HG02852 (cell line): ENCODE measurements at regions not wholly inside any gene's neighbourhood (a gene's known extent, or its start where the extent isn't known, plus 50 kb on each side); places are given as distances from the start of the nearest gene placed in this dataset.
"Not testable (repeated sequence)": the region's sequence is repeated elsewhere in the genome, so short reads cannot be mapped to it uniquely, and the experiment has no call there.

Experiments
- ATAC-seq: cut with Tn5 transposase; IDR thresholded peaks from one replicate; pipeline ENCODE4 v1.9.1; 2021; ENCODE audit warnings: mild to moderate bottlenecking, moderate library complexity; ENCODE audit not compliant: unreplicated experiment

DNA sequence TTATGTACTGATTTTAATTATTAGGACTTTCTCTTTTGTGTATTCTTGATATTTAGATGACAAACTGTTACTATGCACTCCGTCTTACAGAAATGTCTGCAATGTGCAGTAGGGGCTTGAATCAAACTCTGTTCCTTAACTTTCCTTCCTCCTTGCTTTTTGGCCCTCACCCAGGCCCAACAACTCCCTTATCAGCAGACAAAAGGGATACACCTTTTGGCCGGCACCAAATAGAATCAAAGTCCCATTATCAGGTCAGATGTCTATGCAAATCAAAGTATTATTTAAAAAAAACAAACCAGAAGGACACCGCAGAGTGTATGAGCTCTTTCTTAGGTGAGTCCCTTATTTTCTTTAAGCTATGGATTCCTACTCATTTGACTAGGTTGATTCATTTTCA is 116.3 kb upstream of the SERPINE2 start:
- no peak for ATAC-seq

GRCh38 chr2:224151680-224152310 is 112.7 kb upstream of the SERPINE2 start:
- ATAC-seq, result no peak

GRCh38 chr2:224151161-224151560 is 112.1 kb upstream of the SERPINE2 start:
- ATAC-seq, result no peak

GRCh38 chr2:224148058-224148457 is 109.0 kb upstream of the SERPINE2 start:
- ATAC-seq, result not testable (repeated sequence)

DNA sequence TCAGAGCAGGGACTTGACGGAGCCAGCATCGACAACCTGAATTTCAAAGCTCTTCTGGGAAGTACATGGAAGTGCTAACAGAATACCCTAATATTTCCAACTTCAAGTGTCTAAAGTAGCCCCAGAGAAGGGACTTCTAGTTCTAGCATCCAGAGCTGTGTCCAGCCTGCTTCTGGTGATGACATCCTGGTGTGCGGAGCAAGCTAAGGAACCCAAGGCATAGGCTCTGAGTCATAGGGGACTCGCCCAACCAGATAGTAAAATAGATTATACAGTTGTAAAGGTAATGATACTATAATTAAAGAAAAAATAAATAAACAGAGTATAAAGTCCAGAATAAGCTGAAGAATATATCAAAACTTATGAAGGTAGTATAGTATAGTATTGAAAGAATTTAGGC is 108.1 kb upstream of the SERPINE2 start:
- no peak for ATAC-seq

GRCh38 chr2:224146356-224147160 is 107.5 kb upstream of the SERPINE2 start:
- no peak for ATAC-seq

- ATAC-seq, result no peak
These were observed 106.8 kb upstream of the SERPINE2 start for GRCh38 chr2:224145751-224146355.

DNA sequence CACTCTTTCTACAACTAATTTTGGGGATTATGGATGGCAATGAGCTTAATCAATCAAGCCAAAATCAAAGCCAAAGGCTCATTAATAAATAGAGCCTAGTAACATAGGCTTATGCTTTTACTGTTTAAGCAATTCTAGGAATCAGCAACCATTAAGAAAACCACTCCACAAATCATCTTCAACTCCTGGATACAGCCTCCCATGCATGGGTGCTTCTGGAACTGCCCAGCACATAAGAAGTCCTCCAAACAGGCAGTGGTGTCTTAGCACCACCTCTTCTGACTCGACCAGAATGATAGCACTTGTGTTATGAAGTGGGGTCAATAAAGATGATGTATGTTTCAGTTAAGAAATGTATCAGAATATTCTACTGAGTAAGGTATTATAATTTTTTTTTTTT is 104.4 kb upstream of the SERPINE2 start:
- ATAC-seq, result no peak

DNA sequence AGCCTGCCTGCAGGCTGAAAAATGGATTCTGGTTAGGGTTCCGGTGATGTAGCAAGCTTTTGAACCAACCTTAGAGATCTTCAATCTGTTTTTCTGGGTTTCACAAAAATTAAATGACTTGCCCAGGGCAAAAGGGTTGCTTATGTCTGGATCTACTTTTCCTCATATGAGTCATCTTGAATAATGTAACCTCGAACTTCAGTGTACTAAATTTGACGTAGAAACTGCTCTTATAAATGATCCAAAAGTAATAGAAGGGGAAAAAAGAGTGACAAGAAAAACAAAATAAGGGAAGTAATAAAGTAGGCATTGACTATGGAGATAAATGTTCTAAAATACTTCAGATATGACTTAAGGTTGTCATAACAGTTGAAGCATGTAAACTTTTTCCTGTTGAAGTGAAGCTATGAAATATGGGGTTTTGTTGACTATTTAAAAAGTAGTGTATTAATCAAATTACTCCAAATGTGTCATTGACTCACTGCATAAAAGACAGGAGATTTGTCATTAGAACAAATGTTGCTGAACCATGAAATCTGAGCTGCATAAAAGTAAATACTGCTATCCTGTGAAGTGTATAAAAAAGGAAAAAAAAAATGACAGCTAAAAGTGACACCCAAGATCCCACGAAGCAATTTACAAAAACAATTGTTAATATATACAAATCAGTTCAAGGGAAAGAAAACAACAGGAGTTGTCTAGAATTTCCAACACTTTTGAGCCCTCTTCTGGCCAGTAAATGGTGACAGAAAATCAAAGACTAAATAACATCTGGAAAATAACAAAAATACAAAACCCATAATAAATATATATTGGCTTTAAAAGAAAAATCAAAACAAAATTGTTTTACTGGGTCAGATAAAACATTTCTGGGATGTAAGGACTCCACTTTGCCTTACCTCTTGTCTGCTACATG is 103.6 kb upstream of the SERPINE2 start:
- ATAC-seq, result no peak

GRCh38 chr2:224141304-224141703 is 102.2 kb upstream of the SERPINE2 start:
- ATAC-seq, result no peak

- ATAC-seq, result no peak
These were observed 98.1 kb upstream of the SERPINE2 start for GRCh38 chr2:224137208-224137607.

GRCh38 chr2:224136396-224136795 is 97.3 kb upstream of the SERPINE2 start:
- no peak for ATAC-seq

DNA sequence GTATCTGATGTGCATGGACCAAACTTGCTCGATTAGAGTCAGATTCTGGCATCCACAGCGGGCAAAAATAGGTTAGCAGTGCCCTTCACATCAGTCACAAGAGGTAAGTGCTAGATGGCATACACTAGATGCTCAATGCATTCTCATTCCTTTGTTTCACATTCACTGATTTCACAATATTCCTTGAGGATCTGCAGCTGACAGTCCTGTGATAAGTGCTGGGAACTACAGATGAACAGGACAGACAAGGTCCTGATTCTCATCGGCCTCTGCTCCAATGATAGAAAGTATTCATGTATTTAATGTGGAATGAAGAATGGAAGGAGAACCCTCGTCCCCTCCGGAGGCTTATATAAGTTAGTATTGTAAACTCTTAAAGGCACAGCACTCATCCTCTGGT is 96.8 kb upstream of the SERPINE2 start:
- no peak for ATAC-seq

DNA sequence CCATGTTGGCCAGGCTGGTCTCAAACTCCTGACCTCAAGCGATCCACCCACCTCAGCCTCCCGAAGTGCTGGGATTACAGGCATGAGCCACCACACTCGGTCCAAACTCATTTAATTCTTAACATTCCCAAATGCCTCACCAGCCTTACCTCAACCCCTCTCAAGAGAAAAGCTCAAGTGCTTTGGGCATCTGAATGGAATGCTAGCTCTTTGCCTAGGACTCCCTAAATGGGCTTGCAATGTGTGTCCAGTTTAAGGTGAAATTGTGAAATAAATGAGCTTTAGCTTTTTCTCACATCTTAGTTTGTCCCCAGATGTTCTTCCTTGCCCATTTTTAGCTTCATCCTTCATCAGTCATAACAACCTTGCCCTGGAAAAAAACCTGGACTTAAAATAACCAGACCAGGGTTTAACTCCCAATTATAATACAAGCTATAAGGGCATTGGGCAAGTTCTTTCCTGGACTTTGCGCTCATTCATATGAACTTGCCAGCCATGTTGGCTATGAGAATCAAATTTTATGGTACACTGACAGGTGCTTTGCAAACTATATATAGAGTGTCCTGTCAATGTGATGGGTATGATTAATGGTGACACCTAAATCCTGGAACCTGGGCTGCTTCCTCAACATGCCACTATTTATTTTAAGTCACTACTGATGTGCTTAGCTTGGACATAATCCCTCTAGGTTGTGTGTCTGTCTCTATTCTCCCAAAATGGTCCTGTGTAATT is 95.1 kb upstream of the SERPINE2 start:
- no peak for ATAC-seq

- ATAC-seq, result no peak
These were observed 94.3 kb upstream of the SERPINE2 start for GRCh38 chr2:224133387-224133786.

- ATAC-seq, result no peak
These were observed 88.9 kb upstream of the SERPINE2 start for GRCh38 chr2:224127871-224128501.

DNA sequence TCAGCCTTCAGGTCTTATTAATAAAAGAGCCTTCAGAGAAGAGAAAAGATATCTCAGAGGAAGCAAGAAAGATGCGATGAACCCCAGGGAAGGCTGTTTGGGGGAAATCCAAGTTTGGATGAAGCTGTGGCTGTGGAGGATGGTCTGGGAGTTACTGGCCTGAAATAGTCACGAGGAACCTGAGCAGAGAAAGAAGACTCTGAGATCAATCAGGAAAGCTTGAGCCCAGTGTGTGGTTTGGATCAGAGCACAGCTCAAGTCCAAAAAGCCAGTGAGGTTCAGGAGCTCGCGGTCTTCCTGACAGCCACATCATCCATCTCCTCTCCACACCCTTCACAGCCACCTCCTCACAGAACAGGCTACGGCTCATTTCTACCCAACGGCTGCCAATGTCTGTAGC is 87.4 kb upstream of the SERPINE2 start:
- ATAC-seq, result no peak

DNA sequence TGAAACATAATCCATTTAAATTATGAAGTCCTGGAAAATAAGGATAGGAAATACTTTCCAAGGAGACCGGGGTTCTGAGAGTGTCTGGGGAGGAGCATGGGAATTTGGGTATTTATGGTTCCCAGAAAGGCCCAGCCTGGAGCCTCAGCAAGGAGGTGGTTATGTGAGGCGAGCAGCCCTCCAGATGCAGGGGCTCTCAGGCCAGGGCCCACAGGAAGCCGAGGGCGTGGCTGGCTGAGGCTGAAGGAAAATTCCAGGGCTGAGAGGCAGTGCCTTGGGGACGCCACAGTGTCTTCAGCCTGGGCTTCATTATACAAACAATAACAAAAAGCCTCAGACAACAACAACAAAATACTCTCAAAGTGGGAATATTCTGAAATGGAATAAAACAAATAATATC is 86.9 kb upstream of the SERPINE2 start:
- ATAC-seq, result no peak

DNA sequence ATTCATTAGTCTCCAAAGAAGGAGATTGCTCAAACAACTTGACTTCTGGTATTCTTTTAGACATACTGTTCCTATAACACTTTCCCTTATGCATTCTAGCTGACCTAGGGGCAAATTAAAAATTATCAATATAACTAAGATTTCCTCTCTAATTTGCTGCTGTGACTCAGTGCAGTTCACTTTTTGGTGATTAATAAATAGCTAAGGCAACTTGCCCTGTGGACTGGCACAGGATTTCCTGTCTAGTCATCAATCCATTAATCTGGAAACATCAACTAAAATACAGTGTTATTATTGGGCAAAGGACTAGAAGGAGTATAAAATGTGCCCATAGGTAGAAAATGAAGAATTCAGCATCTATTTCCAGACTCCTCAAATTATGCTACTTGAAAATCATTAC is 83.5 kb upstream of the SERPINE2 start:
- no peak for ATAC-seq
